HG02973 (cell line): ENCODE measurements at regions not wholly inside any gene's neighbourhood (a gene's known extent, or its start where the extent isn't known, plus 50 kb on each side); places are given as distances from the start of the nearest gene placed in this dataset.

Source experiments
- ATAC-seq: cut with Tn5 transposase; IDR thresholded peaks from one replicate; pipeline ENCODE4 v1.9.1; 2021; ENCODE audit warnings: moderate library complexity; ENCODE audit not compliant: unreplicated experiment

GRCh38 chr6:91173651-91174050, 586.8 kb upstream of the MAP3K7 start:
- ATAC-seq: no peak

GRCh38 chr6:91173186-91173585, 586.3 kb upstream of the MAP3K7 start:
- no peak for ATAC-seq

- ATAC-seq: no peak
These were observed 585.0 kb upstream of the MAP3K7 start for GRCh38 chr6:91171754-91172462.

GRCh38 chr6:91167846-91168245, 581.0 kb upstream of the MAP3K7 start:
- ATAC-seq: no peak

GRCh38 chr6:91166271-91167046, 579.6 kb upstream of the MAP3K7 start:
- ATAC-seq: no peak

- no peak for ATAC-seq
These were observed 577.2 kb upstream of the MAP3K7 start for GRCh38 chr6:91164105-91164504.

- ATAC-seq: no peak
These were observed 574.4 kb upstream of the MAP3K7 start for GRCh38 chr6:91161246-91161645.

- no peak for ATAC-seq
These were observed 568.4 kb upstream of the MAP3K7 start for GRCh38 chr6:91155129-91155785.

- no peak for ATAC-seq
These were observed 566.0 kb upstream of the MAP3K7 start for GRCh38 chr6:91152824-91153223.

GRCh38 chr6:91149956-91150705, 563.3 kb upstream of the MAP3K7 start:
- no peak for ATAC-seq

- ATAC-seq: no peak
These were observed 562.5 kb upstream of the MAP3K7 start for GRCh38 chr6:91149246-91149955.

GRCh38 chr6:91144126-91144525, 557.3 kb upstream of the MAP3K7 start:
- no peak for ATAC-seq

- no peak for ATAC-seq
These were observed 555.3 kb upstream of the MAP3K7 start for GRCh38 chr6:91142154-91142553.

- ATAC-seq: no peak
These were observed 554.5 kb upstream of the MAP3K7 start for GRCh38 chr6:91141346-91141745.

- ATAC-seq: no peak
These were observed 553.6 kb upstream of the MAP3K7 start for GRCh38 chr6:91140449-91140848.

GRCh38 chr6:91137286-91137685, 550.4 kb upstream of the MAP3K7 start:
- ATAC-seq: no peak

GRCh38 chr6:91135406-91136103, 548.7 kb upstream of the MAP3K7 start:
- ATAC-seq: no peak

- no peak for ATAC-seq
These were observed 545.6 kb upstream of the MAP3K7 start for GRCh38 chr6:91132461-91132860.

- ATAC-seq: no peak
These were observed 543.3 kb upstream of the MAP3K7 start for GRCh38 chr6:91130126-91130525.

- ATAC-seq: no peak
These were observed 540.9 kb upstream of the MAP3K7 start for GRCh38 chr6:91127752-91128151.
